ENCODE measurements at regions not wholly inside any gene's neighbourhood (a gene's known extent, or its start where the extent isn't known, plus 50 kb on each side); places are given as distances from the start of the nearest gene placed in this dataset.

DNA sequence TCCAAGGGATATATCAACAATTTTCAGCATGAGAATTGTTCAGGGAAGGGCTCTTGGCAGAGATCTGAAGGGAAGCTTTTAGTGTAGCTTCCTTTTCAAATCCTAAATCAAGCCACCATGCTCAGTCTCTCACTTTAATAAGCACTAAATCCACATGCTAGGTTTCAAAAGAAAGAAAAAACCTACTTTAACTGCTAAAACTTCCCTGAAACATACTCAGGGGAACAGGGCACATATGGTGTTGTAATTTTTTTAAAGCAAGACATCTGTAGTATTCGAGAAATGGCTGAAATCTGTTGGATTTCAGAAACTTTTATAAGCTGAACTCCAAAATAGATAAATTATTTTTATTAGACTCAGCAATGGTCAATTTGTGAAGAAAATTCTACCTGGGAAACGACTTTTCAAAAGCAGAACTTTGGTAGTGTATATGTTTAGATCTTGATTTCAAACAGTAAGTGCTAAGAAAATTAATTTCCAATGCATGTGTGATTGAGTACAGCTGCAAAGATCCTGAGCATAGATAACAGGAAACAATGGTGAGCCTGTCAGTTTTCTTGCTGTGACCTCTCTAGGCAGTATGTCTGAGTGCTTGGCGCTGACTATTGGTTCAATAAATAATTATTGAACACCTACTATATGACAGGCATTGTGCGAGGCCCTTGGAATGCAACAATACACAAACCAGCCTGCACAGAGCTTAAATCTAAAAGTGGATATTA lies 804.5 kb upstream of the SOX9 start:
- no peak for DNase-seq

GRCh38 chr17:71320009-71320796 lies 800.6 kb upstream of the SOX9 start:
- no peak for DNase-seq

GRCh38 chr17:71325117-71325516 lies 795.7 kb upstream of the SOX9 start:
- DNase-seq: no peak

DNA sequence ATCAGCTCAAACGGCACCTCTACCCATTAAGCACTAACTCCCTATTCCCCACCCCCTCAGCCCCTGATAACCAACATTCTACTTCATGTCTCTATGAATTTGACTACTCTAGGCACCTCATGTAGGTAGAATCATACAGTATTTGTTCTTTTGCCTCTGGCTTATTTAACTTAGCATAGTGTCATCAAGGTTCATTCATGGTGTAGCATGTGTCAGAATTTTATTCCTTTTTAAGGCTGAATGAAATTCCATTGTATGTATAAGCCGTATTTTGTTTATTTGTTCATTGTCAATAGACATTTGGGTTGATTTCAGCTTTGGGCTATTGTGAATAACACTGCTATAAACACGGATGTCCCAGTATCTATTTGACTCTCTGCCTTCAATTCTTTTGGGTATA lies 794.9 kb upstream of the SOX9 start:
- no peak for DNase-seq

DNA sequence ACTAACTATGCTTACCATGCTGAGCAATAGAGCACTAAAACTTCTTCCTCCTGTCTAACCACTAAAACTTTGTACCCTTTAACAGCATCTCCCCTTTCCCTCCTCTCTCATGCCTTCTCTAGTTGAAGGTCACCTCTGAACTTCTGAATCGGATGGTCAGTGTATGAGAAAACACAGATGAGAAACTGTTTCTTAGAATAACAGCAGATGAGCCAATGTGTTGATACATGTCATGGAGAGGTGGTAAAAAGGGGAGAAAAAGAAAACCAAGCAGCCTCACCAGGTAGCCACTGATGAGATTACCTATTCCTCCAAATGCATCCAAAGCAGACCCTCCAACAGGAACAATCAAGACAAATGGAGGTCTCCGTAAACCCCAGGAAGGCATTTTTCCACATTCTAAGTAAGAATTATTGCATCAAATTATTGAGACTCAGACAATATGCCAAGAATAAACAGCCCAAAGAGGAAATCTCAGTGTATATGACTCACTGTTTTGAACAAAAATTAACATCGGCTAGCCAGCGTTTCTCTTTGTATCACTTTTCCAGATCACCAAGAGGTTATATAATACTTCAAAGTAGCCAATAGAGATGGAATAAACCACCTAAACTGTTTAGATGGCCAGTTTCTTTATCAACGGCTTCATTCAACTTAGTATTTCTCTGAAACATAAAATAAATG lies 793.3 kb upstream of the SOX9 start:
- no peak for DNase-seq

GRCh38 chr17:71329310-71330098 lies 791.3 kb upstream of the SOX9 start:
- DNase-seq: no peak

DNA sequence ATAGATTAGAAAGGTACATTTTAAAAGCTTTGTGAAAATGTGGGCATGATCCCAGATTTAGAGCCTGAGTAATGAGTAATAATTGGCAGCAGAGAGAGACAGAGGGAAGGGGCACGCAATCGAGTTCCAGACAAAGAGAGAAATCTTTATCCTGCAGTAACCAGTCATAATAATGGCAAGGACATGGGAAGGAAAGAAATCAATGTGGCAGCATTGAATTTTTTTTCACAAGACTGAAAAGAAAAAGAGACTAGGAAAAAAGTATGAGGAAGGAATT lies 790.8 kb upstream of the SOX9 start:
- DNase-seq: no peak

GRCh38 chr17:71331754-71332325 lies 789.0 kb upstream of the SOX9 start:
- no peak for DNase-seq

GRCh38 chr17:71334048-71334751 lies 786.6 kb upstream of the SOX9 start:
- no peak for DNase-seq

- no peak for DNase-seq
Observed at GRCh38 chr17:71335212-71335611, 785.6 kb upstream of the SOX9 start.

- DNase-seq: no peak
Observed at GRCh38 chr17:71337938-71338337, 782.9 kb upstream of the SOX9 start.

DNA sequence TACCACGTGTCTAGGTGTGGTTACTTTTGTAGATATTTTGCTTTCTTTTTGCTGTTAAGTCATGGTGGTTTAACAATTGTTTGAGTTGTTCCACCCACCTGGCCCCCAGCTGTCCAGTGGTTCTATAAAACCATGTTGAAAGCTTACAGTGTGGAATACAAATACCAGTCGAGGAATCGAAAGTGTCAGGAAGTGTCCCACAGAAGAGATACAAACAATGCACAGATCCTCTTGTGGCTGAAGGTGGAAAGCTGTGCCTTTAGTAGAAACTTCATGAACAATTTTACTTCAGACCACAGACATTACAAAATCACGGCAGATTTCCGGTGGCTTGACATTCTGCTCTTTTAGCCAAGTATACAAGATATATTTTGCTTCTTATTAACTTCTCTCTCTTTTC lies 782.4 kb upstream of the SOX9 start:
- no peak for DNase-seq

DNA sequence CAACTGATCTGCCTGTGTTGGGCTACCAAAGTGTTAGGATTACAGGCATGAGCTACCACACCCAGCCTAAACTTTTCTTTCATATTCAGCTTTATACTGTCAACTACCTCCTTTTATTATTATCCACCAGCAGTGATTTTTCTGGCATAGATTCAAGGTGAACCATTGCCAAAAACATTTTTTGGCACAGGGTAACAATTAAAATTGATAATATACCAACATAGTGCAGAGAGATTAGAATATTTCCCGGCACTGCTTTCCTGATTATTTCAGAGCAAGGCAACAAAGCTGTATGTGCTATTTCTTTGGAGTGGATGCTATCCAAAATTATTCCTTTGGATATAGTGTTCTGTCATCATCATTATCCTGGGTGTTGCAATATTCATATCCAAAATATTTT lies 781.6 kb upstream of the SOX9 start:
- DNase-seq: no peak

DNA sequence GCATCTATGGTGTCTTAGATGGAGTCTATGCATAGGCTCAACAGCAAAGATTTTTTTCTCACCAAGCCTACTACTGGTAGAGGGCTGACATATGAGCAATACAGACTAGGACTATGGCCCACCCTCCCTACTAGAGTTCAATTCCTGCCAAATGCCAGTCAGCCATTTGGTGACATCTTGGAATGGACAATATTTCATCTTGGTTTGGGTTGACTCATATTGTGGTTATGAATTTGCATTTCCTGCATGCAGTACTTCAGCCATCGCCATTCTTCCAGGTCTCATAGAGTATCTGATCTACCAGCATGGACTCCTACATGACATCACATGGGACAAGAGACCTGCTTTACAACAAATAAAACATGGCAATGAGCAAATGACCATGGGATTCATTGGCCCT lies 778.1 kb upstream of the SOX9 start:
- DNase-seq: no peak

- DNase-seq: no peak
Observed at GRCh38 chr17:71349908-71350600, 770.8 kb upstream of the SOX9 start.

DNA sequence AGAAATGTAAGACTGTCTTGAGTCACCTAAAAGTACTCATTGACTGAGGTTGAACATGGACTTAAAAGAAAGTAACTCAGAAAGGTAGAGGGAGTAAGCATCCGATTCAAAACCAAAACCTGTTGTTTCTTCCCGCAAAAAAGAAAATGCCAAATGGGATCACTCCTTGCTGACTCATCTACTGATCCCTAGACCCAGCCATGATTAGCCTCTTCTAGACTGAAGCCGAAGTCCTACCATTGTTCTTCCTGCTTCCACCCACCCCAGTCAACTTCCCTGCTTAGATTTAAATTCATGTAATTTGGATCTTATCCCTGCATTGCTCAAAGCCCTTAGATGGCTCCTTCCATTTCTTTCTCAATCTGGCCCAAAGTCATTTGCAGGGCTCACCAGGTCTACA lies 760.5 kb upstream of the SOX9 start:
- no peak for DNase-seq

DNA sequence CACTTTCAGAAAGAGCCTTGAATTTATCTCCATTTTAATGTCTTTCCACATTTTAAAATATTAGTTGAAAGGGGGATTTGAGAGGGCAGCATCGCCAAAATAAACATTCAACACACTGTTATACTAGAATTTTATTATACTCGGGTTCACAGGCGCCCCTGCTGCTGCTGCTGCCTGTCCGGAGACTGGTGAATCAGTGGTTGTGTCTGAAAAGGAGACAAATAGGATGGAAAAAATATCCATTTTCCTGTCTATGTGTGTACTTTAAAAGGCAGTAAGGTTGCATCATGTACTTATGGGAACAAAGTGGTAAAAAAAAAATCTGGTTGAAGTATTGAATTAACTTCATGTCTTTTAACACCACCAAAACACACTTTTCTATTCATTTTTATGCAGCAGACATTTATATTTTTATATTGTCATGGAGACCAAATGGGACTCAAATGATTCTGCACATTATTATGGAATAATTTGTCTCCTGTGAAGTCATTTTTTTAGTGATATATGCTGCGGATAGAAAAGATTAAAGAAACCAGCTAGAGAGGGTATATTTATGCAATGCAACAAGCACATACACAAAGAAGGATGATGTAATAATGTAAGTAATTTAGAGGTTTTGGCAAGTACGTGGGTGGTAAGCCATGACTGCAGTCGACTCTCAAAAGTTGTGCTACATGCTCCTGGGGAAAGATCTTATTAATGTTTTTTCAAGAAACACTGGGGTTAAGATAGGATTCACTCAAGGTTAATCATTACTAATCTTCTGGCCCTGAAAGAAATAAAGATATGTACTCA lies 759.0 kb upstream of the SOX9 start:
- no peak for DNase-seq

- no peak for DNase-seq
Observed at GRCh38 chr17:71363661-71364060, 757.2 kb upstream of the SOX9 start.

- DNase-seq: no peak
Observed at GRCh38 chr17:71371809-71372208, 749.0 kb upstream of the SOX9 start.

DNA sequence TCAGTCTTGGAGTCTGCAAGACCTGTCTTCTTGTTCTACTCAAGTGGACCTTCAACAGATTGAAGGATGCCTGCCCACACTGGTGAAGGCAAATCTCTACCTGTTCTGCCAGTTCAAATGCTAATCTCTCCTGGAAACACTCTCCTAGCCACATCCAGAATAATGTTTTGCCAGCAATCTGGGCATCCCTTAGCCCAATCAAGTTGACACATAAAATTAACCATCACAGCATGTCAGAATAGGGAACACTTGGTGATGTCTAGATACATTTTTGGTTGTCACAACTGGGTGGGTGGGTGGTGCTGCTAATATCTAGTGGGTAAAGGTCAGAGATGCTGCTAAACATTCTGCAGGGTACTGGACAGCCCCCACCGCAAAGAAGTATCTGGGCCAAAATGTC lies 744.9 kb upstream of the SOX9 start:
- no peak for DNase-seq

GRCh38 chr17:71376933-71377332 lies 743.9 kb upstream of the SOX9 start:
- DNase-seq: no peak
